ENCODE measurements at regions not wholly inside any gene's neighbourhood (a gene's known extent, or its start where the extent isn't known, plus 50 kb on each side); places are given as distances from the start of the nearest gene placed in this dataset.

DNA sequence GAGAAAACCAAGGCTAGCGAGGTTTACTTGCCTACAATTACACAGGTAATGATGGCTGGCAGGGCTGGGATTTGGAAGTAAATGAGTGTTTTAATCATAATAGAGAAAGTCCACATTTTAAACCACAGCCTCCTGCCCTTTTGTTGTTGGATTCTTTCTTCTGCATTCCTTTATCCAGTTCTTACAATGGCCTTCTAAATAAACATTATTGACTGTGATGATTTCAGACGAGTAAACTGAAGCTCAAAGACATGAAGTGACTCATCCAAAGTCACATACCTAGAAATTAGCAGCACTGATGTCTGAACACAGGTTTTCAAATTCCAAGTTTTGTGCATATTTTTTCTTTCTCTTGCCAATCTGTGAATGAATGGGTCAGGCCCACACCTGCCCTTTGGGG is 51.2 kb upstream of the C1QTNF7 start (continued):
- TF ChIP-seq, protein P1, sequence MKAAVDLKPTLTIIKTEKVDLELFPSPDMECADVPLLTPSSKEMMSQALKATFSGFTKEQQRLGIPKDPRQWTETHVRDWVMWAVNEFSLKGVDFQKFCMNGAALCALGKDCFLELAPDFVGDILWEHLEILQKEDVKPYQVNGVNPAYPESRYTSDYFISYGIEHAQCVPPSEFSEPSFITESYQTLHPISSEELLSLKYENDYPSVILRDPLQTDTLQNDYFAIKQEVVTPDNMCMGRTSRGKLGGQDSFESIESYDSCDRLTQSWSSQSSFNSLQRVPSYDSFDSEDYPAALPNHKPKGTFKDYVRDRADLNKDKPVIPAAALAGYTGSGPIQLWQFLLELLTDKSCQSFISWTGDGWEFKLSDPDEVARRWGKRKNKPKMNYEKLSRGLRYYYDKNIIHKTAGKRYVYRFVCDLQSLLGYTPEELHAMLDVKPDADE (IDR thresholded peaks at IDR 0.05) = no peak
- TF ChIP-seq JUNB (IDR thresholded peaks at IDR 0.05; ENCODE audit: unreplicated experiment) (no peak), ZNF331 (CRISPR knock-in tag; IDR thresholded peaks at IDR 0.05; ENCODE audit: low read depth) (no peak)
- TF ChIP-seq, protein P2, sequence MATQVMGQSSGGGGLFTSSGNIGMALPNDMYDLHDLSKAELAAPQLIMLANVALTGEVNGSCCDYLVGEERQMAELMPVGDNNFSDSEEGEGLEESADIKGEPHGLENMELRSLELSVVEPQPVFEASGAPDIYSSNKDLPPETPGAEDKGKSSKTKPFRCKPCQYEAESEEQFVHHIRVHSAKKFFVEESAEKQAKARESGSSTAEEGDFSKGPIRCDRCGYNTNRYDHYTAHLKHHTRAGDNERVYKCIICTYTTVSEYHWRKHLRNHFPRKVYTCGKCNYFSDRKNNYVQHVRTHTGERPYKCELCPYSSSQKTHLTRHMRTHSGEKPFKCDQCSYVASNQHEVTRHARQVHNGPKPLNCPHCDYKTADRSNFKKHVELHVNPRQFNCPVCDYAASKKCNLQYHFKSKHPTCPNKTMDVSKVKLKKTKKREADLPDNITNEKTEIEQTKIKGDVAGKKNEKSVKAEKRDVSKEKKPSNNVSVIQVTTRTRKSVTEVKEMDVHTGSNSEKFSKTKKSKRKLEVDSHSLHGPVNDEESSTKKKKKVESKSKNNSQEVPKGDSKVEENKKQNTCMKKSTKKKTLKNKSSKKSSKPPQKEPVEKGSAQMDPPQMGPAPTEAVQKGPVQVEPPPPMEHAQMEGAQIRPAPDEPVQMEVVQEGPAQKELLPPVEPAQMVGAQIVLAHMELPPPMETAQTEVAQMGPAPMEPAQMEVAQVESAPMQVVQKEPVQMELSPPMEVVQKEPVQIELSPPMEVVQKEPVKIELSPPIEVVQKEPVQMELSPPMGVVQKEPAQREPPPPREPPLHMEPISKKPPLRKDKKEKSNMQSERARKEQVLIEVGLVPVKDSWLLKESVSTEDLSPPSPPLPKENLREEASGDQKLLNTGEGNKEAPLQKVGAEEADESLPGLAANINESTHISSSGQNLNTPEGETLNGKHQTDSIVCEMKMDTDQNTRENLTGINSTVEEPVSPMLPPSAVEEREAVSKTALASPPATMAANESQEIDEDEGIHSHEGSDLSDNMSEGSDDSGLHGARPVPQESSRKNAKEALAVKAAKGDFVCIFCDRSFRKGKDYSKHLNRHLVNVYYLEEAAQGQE (IDR thresholded peaks at IDR 0.05; ENCODE audit: unreplicated experiment) = no peak
- TF ChIP-seq, protein P3, sequence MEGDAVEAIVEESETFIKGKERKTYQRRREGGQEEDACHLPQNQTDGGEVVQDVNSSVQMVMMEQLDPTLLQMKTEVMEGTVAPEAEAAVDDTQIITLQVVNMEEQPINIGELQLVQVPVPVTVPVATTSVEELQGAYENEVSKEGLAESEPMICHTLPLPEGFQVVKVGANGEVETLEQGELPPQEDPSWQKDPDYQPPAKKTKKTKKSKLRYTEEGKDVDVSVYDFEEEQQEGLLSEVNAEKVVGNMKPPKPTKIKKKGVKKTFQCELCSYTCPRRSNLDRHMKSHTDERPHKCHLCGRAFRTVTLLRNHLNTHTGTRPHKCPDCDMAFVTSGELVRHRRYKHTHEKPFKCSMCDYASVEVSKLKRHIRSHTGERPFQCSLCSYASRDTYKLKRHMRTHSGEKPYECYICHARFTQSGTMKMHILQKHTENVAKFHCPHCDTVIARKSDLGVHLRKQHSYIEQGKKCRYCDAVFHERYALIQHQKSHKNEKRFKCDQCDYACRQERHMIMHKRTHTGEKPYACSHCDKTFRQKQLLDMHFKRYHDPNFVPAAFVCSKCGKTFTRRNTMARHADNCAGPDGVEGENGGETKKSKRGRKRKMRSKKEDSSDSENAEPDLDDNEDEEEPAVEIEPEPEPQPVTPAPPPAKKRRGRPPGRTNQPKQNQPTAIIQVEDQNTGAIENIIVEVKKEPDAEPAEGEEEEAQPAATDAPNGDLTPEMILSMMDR (conservative IDR thresholded peaks at IDR 0.05; ENCODE audit: low read depth in 2 of 2) = no peak
